Memory B cell (primary cell): ENCODE measurements at regions not wholly inside any gene's neighbourhood (a gene's known extent, or its start where the extent isn't known, plus 50 kb on each side); places are given as distances from the start of the nearest gene placed in this dataset.
"Not testable (repeated sequence)": the region's sequence is repeated elsewhere in the genome, so short reads cannot be mapped to it uniquely, and the experiment has no call there.

Experiments used
- ATAC-seq: fragments of 150-1000 bp; cut with Tn5 transposase; 2 replicates; pipeline ENCODE4 v1.10.0; 2021; ENCODE audit warnings: low read depth, mild to moderate bottlenecking, moderate library complexity
- DNase-seq, 2 donors: peaks; one replicate each; pipeline ENCODE4 v3.0.0; 2022; ENCODE audit warnings: low spot score in 2 of 2
- H3K27ac Mint-ChIP-seq: one replicate; pipeline ENCODE4 v1.8.0; 2022; ENCODE audit warnings: mild to moderate bottlenecking, moderate library complexity, mixed read lengths
- H3K27me3 Mint-ChIP-seq: one replicate; pipeline ENCODE4 v1.8.0; 2022; ENCODE audit warnings: mixed read lengths
- H3K36me3 Mint-ChIP-seq: one replicate; pipeline ENCODE4 v1.8.0; 2022; ENCODE audit warnings: mild to moderate bottlenecking, mixed read lengths
- H3K4me1 Mint-ChIP-seq: one replicate; pipeline ENCODE4 v1.8.0; 2022; ENCODE audit warnings: mixed read lengths
- H3K4me3 Mint-ChIP-seq: one replicate; pipeline ENCODE4 v1.8.0; 2022; ENCODE audit warnings: mild to moderate bottlenecking, moderate library complexity, mixed read lengths
- H3K9me3 Mint-ChIP-seq: one replicate; pipeline ENCODE4 v1.8.0; 2022; ENCODE audit warnings: mixed read lengths

GRCh38 chr4:177494791-177495190 is 52.6 kb upstream of the AGA start:
- no peak for DNase-seq
- H3K9me3 Mint-ChIP-seq: no peaks in the 10 kb centered on the region

DNA sequence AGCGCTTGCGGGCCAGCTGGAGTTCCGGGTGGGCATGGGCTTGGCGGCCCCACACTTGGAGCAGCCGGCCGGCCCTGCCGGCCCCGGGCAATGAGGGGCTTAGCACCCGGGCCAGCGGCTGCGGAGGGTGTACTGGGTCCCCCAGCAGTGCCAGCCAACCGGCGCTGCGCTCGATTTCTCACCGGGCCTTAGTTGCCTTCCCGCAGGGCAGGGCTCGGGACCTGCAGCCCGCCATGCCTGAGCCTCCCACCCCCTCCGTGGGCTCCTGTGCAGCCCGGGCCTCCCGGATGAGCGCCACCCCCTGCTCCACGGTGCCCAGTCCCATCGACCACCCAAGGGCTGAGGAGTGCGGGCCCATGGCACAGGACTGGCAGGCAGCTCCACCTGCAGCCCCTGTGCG is 53.4 kb upstream of the AGA start:
- H3K9me3 Mint-ChIP-seq, H3K36me3 Mint-ChIP-seq, H3K27ac Mint-ChIP-seq, H3K4me3 Mint-ChIP-seq, H3K27me3 Mint-ChIP-seq, DNase-seq, ATAC-seq, H3K4me1 Mint-ChIP-seq: not testable (repeated sequence)

More at GRCh38 chr4:177494791-177495190, 52.6 kb upstream of the AGA start:
- ATAC-seq: no peak
- H3K27me3 Mint-ChIP-seq: no peaks in the 10 kb centered on the region
- no peak overlapping the region for H3K27ac Mint-ChIP-seq
- no peaks in the 10 kb centered on the region for H3K4me1 Mint-ChIP-seq
- H3K36me3 Mint-ChIP-seq: no peaks in the 10 kb centered on the region
- H3K4me3 Mint-ChIP-seq: no peak overlapping the region

- Mint-ChIP-seq H3K9me3 (peaks cover 5% of the 10 kb centered on the region), H3K4me3 (no peak overlapping the region), H3K27ac (no peak overlapping the region), H3K4me1 (peaks cover 2% of the 10 kb centered on the region), H3K36me3 (peaks cover 2% of the 10 kb centered on the region), H3K27me3 (no peaks in the 10 kb centered on the region)
- ATAC-seq (no peak), DNase-seq (no peak)
These were observed 57.3 kb upstream of the AGA start for GRCh38 chr4:177499537-177499936.

- H3K4me1 Mint-ChIP-seq: peaks cover 2% of the 10 kb centered on the region
- H3K36me3 Mint-ChIP-seq: peaks cover 3% of the 10 kb centered on the region
- H3K27me3 Mint-ChIP-seq: no peaks in the 10 kb centered on the region
- H3K4me3 Mint-ChIP-seq: no peak overlapping the region
- DNase-seq (no peak), ATAC-seq (no peak)
- H3K9me3 Mint-ChIP-seq: peaks cover 9% of the 10 kb centered on the region
- H3K27ac Mint-ChIP-seq: no peak overlapping the region
These were observed 63.0 kb upstream of the AGA start for GRCh38 chr4:177505171-177505615.

GRCh38 chr4:177508662-177509061 is 66.4 kb upstream of the AGA start:
- Mint-ChIP-seq H3K27ac (no peak overlapping the region), H3K9me3 (peaks cover 4% of the 10 kb centered on the region), H3K4me1 (no peaks in the 10 kb centered on the region), H3K4me3 (no peak overlapping the region), H3K27me3 (no peaks in the 10 kb centered on the region), H3K36me3 (peaks cover 1% of the 10 kb centered on the region)
- ATAC-seq: no peak
- DNase-seq: no peak

GRCh38 chr4:177509226-177509745 is 67.0 kb upstream of the AGA start:
- Mint-ChIP-seq H3K4me1 (no peaks in the 10 kb centered on the region), H3K27ac (no peak overlapping the region), H3K27me3 (no peaks in the 10 kb centered on the region), H3K4me3 (no peak overlapping the region), H3K9me3 (peaks cover 4% of the 10 kb centered on the region), H3K36me3 (peaks cover 1% of the 10 kb centered on the region)
- ATAC-seq (no peak), DNase-seq (no peak)

GRCh38 chr4:177511611-177512010 is 69.4 kb upstream of the AGA start:
- DNase-seq: no peak
- peaks cover 1% of the 10 kb centered on the region for H3K36me3 Mint-ChIP-seq
- H3K4me1 Mint-ChIP-seq: no peaks in the 10 kb centered on the region

GRCh38 chr4:177512646-177513045 is 70.4 kb upstream of the AGA start:
- peaks cover 4% of the 10 kb centered on the region for H3K9me3 Mint-ChIP-seq
- H3K27ac Mint-ChIP-seq: no peak overlapping the region
- H3K4me1 Mint-ChIP-seq: no peaks in the 10 kb centered on the region
- ATAC-seq (no peak), DNase-seq (no peak)
- peaks cover 1% of the 10 kb centered on the region for H3K36me3 Mint-ChIP-seq
- H3K27me3 Mint-ChIP-seq: no peaks in the 10 kb centered on the region
- no peak overlapping the region for H3K4me3 Mint-ChIP-seq

More at GRCh38 chr4:177511611-177512010, 69.4 kb upstream of the AGA start:
- no peak for ATAC-seq
- H3K27me3 Mint-ChIP-seq: no peaks in the 10 kb centered on the region
- no peak overlapping the region for H3K4me3 Mint-ChIP-seq
- no peak overlapping the region for H3K27ac Mint-ChIP-seq
- peaks cover 4% of the 10 kb centered on the region for H3K9me3 Mint-ChIP-seq

DNA sequence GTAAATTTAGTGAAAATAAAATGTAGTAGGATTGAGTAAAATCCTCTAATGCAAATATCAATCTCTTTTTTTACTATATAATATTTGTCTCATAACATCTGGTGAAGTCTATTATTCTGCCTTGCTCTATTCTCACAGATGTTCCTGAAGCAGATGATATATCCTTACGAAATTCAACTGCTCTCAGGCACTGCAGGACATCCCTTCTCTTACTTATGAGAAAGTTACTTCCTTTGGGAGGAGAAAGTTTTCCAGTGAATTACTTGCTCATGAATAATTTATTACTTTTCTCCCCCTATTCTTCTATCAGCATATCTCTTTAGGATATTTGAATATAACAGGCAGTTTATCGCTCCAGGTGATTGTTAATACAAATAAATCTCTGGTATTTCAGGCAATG is 75.6 kb upstream of the AGA start:
- H3K4me1 Mint-ChIP-seq: no peaks in the 10 kb centered on the region
- ATAC-seq (no peak), DNase-seq (no peak)
- peaks cover 3% of the 10 kb centered on the region for H3K9me3 Mint-ChIP-seq
- no peak overlapping the region for H3K27ac Mint-ChIP-seq
- peaks cover 3% of the 10 kb centered on the region for H3K36me3 Mint-ChIP-seq
- H3K27me3 Mint-ChIP-seq: no peaks in the 10 kb centered on the region
- no peak overlapping the region for H3K4me3 Mint-ChIP-seq

DNA sequence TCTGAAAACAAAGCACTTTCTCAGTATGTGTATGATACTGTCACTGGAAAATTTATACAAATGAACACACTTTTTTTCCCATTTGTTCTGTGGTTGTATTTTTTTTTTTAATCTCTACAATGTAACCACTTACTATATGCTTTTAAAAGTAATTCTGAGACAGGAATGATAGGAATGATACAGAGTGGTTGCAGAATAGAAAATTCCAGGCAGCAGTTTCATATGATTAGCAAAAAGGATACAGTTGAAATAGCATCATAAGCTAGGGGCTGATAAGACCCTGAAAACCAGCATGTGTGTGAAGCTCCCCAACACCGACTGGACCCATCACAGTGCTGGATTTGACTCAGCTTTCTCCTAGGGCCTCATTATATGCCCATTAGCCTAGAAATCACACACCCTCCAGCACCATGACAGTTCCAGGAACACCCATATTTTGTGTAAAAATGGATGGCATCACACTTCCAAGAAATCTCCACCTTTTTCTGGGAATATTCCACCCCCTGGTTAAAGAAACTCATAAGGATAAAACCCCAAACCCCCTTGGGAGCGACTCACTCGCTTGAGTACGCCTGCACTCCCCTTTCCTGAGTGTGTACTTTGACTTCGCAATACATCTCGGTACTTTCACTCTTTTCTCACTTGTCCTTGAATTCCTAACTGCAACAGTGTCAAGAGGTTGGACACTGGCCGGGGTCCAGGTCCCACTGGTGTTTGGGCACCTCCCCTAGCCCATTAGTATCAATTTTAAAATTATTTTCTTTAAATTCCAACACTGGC is 77.4 kb upstream of the AGA start:
- no peak overlapping the region for H3K27ac Mint-ChIP-seq
- ATAC-seq: no peak
- H3K9me3 Mint-ChIP-seq: peaks cover 6% of the 10 kb centered on the region
- no peaks in the 10 kb centered on the region for H3K4me1 Mint-ChIP-seq
- H3K36me3 Mint-ChIP-seq: peaks cover 7% of the 10 kb centered on the region
- no peak for DNase-seq
- H3K27me3 Mint-ChIP-seq: no peaks in the 10 kb centered on the region
- H3K4me3 Mint-ChIP-seq: no peak overlapping the region

GRCh38 chr4:177528620-177529019 is 86.4 kb upstream of the AGA start:
- H3K9me3 Mint-ChIP-seq: no peaks in the 10 kb centered on the region
- no peak overlapping the region for H3K27ac Mint-ChIP-seq
- ATAC-seq: no peak
- H3K4me1 Mint-ChIP-seq: no peaks in the 10 kb centered on the region
- DNase-seq: no peak
- no peak overlapping the region for H3K4me3 Mint-ChIP-seq
- H3K36me3 Mint-ChIP-seq: no peaks in the 10 kb centered on the region
- H3K27me3 Mint-ChIP-seq: no peaks in the 10 kb centered on the region

DNA sequence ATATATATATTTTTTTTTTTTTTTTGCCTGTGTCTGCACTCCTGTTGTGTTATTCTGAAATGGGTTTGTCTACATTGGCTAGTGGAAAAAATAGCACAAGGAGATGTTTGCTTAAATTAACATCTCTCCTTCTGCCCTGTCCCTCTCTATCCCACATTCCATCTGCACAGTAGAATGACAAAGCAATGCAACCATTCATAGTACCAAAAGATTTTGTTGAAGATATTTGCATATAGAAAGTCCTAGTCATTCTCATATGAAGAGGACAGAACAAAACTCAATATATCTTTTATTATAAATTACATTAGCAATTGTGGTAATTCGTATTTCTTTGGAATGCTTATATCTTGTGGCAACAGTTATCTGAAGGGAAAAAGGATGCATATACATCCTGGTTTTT is 88.3 kb upstream of the AGA start:
- no peak overlapping the region for H3K27ac Mint-ChIP-seq
- no peaks in the 10 kb centered on the region for H3K27me3 Mint-ChIP-seq
- H3K9me3 Mint-ChIP-seq: peaks cover 2% of the 10 kb centered on the region
- H3K4me3 Mint-ChIP-seq: no peak overlapping the region
- no peaks in the 10 kb centered on the region for H3K4me1 Mint-ChIP-seq
- DNase-seq (no peak), ATAC-seq (no peak)
- H3K36me3 Mint-ChIP-seq: peaks cover 5% of the 10 kb centered on the region

DNA sequence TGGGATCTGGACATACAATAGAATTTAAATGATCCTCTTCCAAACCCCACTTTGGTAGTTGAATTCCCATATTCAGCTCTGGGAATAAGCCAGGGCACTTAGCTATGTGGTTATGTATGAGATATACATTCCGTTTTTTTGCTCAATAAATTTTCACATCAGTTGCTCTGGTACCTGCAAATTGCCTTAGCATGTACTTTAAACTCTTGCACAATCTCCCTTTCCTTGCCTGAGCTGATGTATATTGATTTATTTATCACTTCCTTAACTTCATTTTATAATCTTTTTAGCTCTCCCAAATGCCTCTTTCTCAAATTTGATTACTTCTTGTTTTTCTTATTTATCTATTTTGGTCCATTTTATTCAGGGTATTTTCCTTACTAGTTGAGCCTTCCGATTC is 90.1 kb upstream of the AGA start:
- Mint-ChIP-seq H3K9me3 (peaks cover 2% of the 10 kb centered on the region), H3K4me3 (no peak overlapping the region), H3K36me3 (peaks cover 5% of the 10 kb centered on the region), H3K4me1 (no peaks in the 10 kb centered on the region), H3K27ac (no peak overlapping the region), H3K27me3 (no peaks in the 10 kb centered on the region)
- DNase-seq (no peak), ATAC-seq (no peak)

DNA sequence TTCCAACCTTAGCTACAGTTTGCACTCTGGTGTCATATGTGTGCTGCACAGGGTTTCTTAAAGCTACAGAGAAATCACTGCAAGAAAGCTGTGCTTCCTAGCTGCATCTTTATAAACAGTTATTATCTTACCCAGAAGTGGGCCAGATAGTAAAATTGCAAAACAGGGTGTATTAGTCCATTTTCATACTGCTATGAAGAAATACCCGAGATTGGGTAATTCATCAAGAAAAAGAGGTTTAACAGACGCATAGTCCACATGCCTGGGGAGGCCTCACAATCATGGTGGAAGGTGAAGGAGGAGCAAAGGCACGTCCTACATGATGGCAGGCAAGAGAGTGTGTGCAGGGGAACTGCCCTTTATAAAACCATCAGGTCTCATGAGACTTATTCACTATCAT is 92.6 kb upstream of the AGA start:
- H3K4me1 Mint-ChIP-seq, H3K27me3 Mint-ChIP-seq, H3K9me3 Mint-ChIP-seq, H3K36me3 Mint-ChIP-seq, ATAC-seq, H3K27ac Mint-ChIP-seq, DNase-seq, H3K4me3 Mint-ChIP-seq: not testable (repeated sequence)

DNA sequence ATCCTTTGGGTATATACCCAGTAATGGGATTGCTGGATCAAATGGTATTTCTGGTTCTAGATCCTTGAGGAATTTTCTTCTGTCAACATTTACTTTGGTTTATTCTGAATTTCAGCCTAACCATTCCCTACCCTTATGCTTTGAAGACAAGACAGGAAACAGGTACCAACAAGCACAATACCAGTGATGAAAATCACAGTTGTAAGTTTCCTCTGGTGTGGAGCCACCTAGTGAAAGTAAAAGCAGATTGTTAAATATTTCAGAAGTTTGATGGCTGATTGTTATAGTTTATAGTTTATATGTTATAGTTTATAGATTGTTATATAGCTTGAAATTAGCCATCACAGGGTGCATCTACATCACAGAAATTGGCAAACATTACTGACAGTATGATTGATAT is 104.5 kb upstream of the AGA start:
- H3K9me3 Mint-ChIP-seq: peaks cover 3% of the 10 kb centered on the region
- DNase-seq: no peak
- H3K36me3 Mint-ChIP-seq: no peaks in the 10 kb centered on the region
- H3K27ac Mint-ChIP-seq: no peak overlapping the region
- H3K4me3 Mint-ChIP-seq: no peak overlapping the region
- no peaks in the 10 kb centered on the region for H3K27me3 Mint-ChIP-seq
- H3K4me1 Mint-ChIP-seq: no peaks in the 10 kb centered on the region
- no peak for ATAC-seq
